SH-SY5Y (cell line): ENCODE measurements at regions not wholly inside any gene's neighbourhood (a gene's known extent, or its start where the extent isn't known, plus 50 kb on each side); places are given as distances from the start of the nearest gene placed in this dataset.

ENCODE experiments used
- GATA2 ChIP-seq: IDR thresholded peaks from 2 replicates; pipeline ENCODE4 v1.6.1; 2011; ENCODE audit warnings: mild to moderate bottlenecking, low read depth, low read length
- GATA3 ChIP-seq: IDR thresholded peaks from 2 replicates; pipeline ENCODE4 v1.6.1; 2011; ENCODE audit warnings: low read depth, mild to moderate bottlenecking, low read length, moderate library complexity

- TF ChIP-seq GATA2 (no peak), GATA3 (no peak)
These were observed 105.5 kb upstream of the BACH2 start for GRCh38 chr6:90401933-90402830.

- no peak for TF ChIP-seq GATA2
- TF ChIP-seq GATA3, result no peak
These were observed 103.3 kb upstream of the BACH2 start for GRCh38 chr6:90399970-90400369.

- TF ChIP-seq GATA3 (no peak), GATA2 (peak; percentile 32; the same call in 1 of the 2 replicates)
These were observed 101.5 kb upstream of the BACH2 start for GRCh38 chr6:90397929-90398674.

GRCh38 chr6:90397047-90397446 lies 100.4 kb upstream of the BACH2 start:
- TF ChIP-seq GATA3 (no peak), GATA2 (no peak)

- TF ChIP-seq GATA3 (no peak), GATA2 (no peak)
These were observed 96.7 kb upstream of the BACH2 start for GRCh38 chr6:90393232-90393884.

- TF ChIP-seq GATA2 (no peak), GATA3 (no peak)
These were observed 93.7 kb upstream of the BACH2 start for GRCh38 chr6:90390379-90390778.

- TF ChIP-seq GATA2 (no peak), GATA3 (no peak)
These were observed 91.8 kb upstream of the BACH2 start for GRCh38 chr6:90388395-90388794.

- no peak for TF ChIP-seq GATA2
- no peak for TF ChIP-seq GATA3
These were observed 91.2 kb upstream of the BACH2 start for GRCh38 chr6:90387826-90388225.

- no peak for TF ChIP-seq GATA3
- TF ChIP-seq GATA2, result no peak
These were observed 90.7 kb upstream of the BACH2 start for GRCh38 chr6:90387383-90387775.

GRCh38 chr6:90386399-90387382 lies 90.0 kb upstream of the BACH2 start:
- TF ChIP-seq GATA2 (no peak), GATA3 (no peak)

- TF ChIP-seq GATA3 (no peak), GATA2 (no peak)
These were observed 89.2 kb upstream of the BACH2 start for GRCh38 chr6:90385759-90386313.

GRCh38 chr6:90384720-90385119 lies 88.1 kb upstream of the BACH2 start:
- TF ChIP-seq GATA2, result no peak
- TF ChIP-seq GATA3, result no peak

GRCh38 chr6:90383196-90383822 lies 86.7 kb upstream of the BACH2 start:
- TF ChIP-seq GATA2, result no peak
- TF ChIP-seq GATA3, result no peak
